HG03159 (cell line): ENCODE measurements at regions not wholly inside any gene's neighbourhood (a gene's known extent, or its start where the extent isn't known, plus 50 kb on each side); places are given as distances from the start of the nearest gene placed in this dataset.
"Not testable (repeated sequence)": the region's sequence is repeated elsewhere in the genome, so short reads cannot be mapped to it uniquely, and the experiment has no call there.

Experiments
- ATAC-seq: cut with Tn5 transposase; IDR thresholded peaks from one replicate; pipeline ENCODE4 v1.9.1; 2021; ENCODE audit warnings: mild to moderate bottlenecking, moderate library complexity; ENCODE audit not compliant: unreplicated experiment

GRCh38 chr1:221602830-221603229, 139.1 kb downstream of the DUSP10 start:
- ATAC-seq: no peak

- not testable (repeated sequence) for ATAC-seq
These were observed 137.5 kb downstream of the DUSP10 start for GRCh38 chr1:221604390-221604789.

GRCh38 chr1:221604948-221605347, 136.9 kb downstream of the DUSP10 start:
- no peak for ATAC-seq

- no peak for ATAC-seq
These were observed 136.3 kb downstream of the DUSP10 start for GRCh38 chr1:221605569-221605968.

GRCh38 chr1:221606256-221606655, 135.6 kb downstream of the DUSP10 start:
- no peak for ATAC-seq

- ATAC-seq: no peak
These were observed 133.0 kb downstream of the DUSP10 start for GRCh38 chr1:221608835-221609320.

- no peak for ATAC-seq
These were observed 130.2 kb downstream of the DUSP10 start for GRCh38 chr1:221611656-221612046.

GRCh38 chr1:221612047-221612777, 129.7 kb downstream of the DUSP10 start:
- ATAC-seq: no peak

- no peak for ATAC-seq
These were observed 121.2 kb downstream of the DUSP10 start for GRCh38 chr1:221620437-221621384.

- ATAC-seq: no peak
These were observed 120.2 kb downstream of the DUSP10 start for GRCh38 chr1:221621683-221622082.

- ATAC-seq: no peak
These were observed 119.5 kb downstream of the DUSP10 start for GRCh38 chr1:221622389-221622788.

GRCh38 chr1:221625026-221625425, 116.9 kb downstream of the DUSP10 start:
- ATAC-seq: no peak

- ATAC-seq: no peak
These were observed 115.8 kb downstream of the DUSP10 start for GRCh38 chr1:221626041-221626440.

- ATAC-seq: no peak
These were observed 111.7 kb downstream of the DUSP10 start for GRCh38 chr1:221630236-221630635.

GRCh38 chr1:221631556-221631955, 110.3 kb downstream of the DUSP10 start:
- ATAC-seq: no peak

- no peak for ATAC-seq
These were observed 109.8 kb downstream of the DUSP10 start for GRCh38 chr1:221632072-221632471.

GRCh38 chr1:221633841-221634409, 108.0 kb downstream of the DUSP10 start:
- ATAC-seq: no peak

GRCh38 chr1:221634606-221635005, 107.3 kb downstream of the DUSP10 start:
- no peak for ATAC-seq

GRCh38 chr1:221635305-221635704, 106.6 kb downstream of the DUSP10 start:
- ATAC-seq: no peak

- no peak for ATAC-seq
These were observed 105.8 kb downstream of the DUSP10 start for GRCh38 chr1:221636096-221636495.

- ATAC-seq: no peak
These were observed 104.9 kb downstream of the DUSP10 start for GRCh38 chr1:221636967-221637366.
